ENCODE measurements at regions not wholly inside any gene's neighbourhood (a gene's known extent, or its start where the extent isn't known, plus 50 kb on each side); places are given as distances from the start of the nearest gene placed in this dataset.
A peak's percentile ranks its signal among the peaks of the same experiment; 100 is the strongest.

DNA sequence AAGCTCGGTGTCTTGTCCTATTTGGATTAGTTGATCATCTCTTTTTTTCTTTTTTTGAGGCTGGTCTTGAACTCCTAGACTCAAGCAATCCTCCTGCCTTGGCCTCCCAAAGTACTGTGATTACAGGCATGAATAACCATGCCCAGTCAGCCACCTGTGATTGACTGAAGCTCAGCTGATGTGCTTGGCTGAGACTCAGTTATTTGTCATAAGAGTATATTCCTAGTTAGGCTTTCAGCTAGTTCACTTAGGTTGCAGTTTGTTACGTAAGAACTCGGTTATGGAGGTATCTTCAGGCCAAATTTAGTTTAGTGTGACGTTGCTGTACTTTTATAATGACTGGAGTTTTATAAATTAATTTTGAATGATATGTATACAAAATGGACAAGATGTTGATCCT lies 365.0 kb downstream of the SV2B start:
- DNase-seq (ENCODE audit: extremely low read depth, insufficient read length): no peak
- TF ChIP-seq, protein P1, sequence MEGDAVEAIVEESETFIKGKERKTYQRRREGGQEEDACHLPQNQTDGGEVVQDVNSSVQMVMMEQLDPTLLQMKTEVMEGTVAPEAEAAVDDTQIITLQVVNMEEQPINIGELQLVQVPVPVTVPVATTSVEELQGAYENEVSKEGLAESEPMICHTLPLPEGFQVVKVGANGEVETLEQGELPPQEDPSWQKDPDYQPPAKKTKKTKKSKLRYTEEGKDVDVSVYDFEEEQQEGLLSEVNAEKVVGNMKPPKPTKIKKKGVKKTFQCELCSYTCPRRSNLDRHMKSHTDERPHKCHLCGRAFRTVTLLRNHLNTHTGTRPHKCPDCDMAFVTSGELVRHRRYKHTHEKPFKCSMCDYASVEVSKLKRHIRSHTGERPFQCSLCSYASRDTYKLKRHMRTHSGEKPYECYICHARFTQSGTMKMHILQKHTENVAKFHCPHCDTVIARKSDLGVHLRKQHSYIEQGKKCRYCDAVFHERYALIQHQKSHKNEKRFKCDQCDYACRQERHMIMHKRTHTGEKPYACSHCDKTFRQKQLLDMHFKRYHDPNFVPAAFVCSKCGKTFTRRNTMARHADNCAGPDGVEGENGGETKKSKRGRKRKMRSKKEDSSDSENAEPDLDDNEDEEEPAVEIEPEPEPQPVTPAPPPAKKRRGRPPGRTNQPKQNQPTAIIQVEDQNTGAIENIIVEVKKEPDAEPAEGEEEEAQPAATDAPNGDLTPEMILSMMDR (IDR thresholded peaks at IDR 0.05; ENCODE audit: insufficient read depth, low read length, poor library complexity, severe bottlenecking): no peak
- H3K36me3 ChIP-seq (ENCODE audit: control insufficient read depth, insufficient read depth, low read length): no peaks in the 10 kb centered on the region
- H3K4me3 ChIP-seq (replicated peaks; ENCODE audit: low read depth, low read length): no peak overlapping the region
- peaks cover 2% of the 10 kb centered on the region; the same call in 1 of the 2 replicates for H3K27me3 ChIP-seq (replicated peaks; ENCODE audit: control insufficient read depth, insufficient read depth, low read length)

DNA sequence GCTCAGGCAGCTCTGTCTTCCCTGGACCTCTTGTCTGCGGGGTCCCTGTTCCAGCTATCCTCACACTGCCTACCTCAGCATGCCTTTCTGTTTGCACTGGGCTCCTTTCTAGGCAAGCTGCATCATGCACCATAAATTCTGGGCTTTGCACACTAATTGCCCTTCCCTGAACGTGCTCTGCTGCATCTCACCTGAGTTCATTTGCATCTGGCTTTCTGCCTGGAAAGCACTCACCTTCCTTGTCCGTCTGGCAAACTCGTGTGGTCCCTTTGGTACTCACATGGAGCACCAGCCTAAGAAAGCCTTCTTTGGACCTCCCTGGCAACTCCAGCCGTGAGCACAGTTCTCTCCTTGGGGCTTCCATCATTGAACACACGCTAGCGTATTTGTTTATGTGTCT lies 365.6 kb downstream of the SV2B start:
- Histone ChIP-seq H3K4me3 (replicated peaks; ENCODE audit: low read depth, low read length) (no peak overlapping the region), H3K36me3 (ENCODE audit: control insufficient read depth, insufficient read depth, low read length) (no peaks in the 10 kb centered on the region), H3K27me3 (replicated peaks; ENCODE audit: control insufficient read depth, insufficient read depth, low read length) (peaks cover 2% of the 10 kb centered on the region; the same call in 1 of the 2 replicates)
- TF ChIP-seq, protein P1 (IDR thresholded peaks at IDR 0.05; ENCODE audit: insufficient read depth, low read length, poor library complexity, severe bottlenecking): no peak
- DNase-seq (ENCODE audit: extremely low read depth, insufficient read length): no peak

DNA sequence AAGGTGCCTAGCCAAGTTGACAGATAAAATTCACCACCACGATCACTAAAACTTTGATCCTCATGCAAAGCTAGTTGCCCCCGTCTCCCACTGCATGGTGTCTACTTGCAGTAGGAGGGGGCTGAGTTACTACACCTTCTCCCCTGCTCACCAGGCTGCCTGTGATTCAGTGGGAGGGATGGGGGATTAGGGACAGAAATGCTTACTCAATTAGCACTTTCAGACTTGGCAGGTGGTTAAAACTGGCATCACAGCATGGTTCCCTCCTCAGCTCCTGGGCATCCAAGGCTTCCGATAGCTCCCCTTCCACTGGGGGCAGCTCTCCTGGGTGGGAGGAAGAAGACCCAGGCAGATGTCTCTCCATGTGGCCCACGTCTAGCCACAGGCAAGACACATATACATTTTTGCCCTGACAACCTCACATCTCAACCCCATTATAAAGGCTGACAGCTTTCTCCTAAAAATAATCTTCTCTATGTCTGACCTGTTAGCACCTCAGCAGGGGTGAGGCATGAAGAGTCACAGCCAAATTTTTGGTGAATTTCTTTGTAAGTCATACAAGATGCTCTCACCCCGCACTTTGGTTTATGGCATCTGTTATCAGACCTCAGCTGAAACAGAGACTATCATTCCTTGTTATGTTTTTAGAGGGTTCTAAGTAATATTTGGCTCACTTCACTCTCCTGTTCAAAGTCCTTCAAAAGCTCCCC lies 369.0 kb downstream of the SV2B start:
- Histone ChIP-seq H3K27me3 (replicated peaks; ENCODE audit: control insufficient read depth, insufficient read depth, low read length) (peaks cover 2% of the 10 kb centered on the region; the same call in 1 of the 2 replicates), H3K4me3 (replicated peaks; ENCODE audit: low read depth, low read length) (no peak overlapping the region), H3K36me3 (ENCODE audit: control insufficient read depth, insufficient read depth, low read length) (no peaks in the 10 kb centered on the region)
- peak; percentile 24 for DNase-seq (ENCODE audit: extremely low read depth, insufficient read length)
- TF ChIP-seq, protein P1 (IDR thresholded peaks at IDR 0.05; ENCODE audit: insufficient read depth, low read length, poor library complexity, severe bottlenecking): no peak

DNA sequence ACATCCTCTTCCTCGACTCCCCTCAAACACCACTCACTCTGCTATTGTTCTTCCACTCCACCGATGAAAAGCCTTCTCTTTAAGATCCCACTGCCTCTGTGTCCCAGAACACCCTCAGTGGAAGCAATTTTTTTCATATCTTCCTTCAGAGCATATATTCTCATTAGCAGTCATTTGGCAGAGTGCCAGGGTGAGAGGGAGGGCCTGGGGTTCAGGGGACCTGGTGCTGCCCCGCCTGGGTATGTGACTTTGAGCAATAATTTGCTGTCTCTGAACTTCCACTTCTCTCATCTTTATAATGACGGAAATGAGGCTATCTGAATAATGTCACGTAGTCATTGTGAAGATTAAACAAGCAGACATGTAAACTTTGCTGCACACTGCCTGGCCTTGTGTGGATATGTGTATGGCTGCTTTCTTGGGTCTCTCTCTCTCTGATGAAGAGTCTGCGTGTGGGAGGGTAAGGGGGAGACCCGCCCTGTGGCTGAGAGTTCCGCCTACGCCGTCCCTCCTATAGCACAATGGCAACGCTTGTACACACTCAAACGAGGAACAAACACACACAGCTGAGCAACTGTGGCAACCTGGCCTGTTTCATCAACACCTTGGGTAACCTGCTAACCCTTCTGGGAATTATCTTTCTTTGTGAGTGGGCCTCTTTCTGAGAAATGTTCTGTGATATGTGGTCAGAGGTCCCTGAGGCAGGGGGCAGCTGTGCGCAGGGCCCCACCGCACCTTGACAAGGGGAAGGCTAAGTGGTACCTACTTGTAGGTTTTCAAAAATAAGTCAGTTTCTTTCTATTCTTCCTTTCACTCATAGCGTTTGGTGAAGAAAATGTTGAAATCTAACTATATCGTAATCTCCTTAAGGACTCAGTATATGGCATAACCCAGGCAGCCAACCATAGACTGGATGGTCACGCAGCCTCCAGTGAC lies 369.8 kb downstream of the SV2B start:
- peaks cover 2% of the 10 kb centered on the region; the same call in 1 of the 2 replicates for H3K27me3 ChIP-seq (replicated peaks; ENCODE audit: control insufficient read depth, insufficient read depth, low read length)
- no peaks in the 10 kb centered on the region for H3K36me3 ChIP-seq (ENCODE audit: control insufficient read depth, insufficient read depth, low read length)
- H3K4me3 ChIP-seq (replicated peaks; ENCODE audit: low read depth, low read length): no peak overlapping the region
- peak; percentile 45 for DNase-seq (ENCODE audit: extremely low read depth, insufficient read length)
- TF ChIP-seq, protein P1 (IDR thresholded peaks at IDR 0.05; ENCODE audit: insufficient read depth, low read length, poor library complexity, severe bottlenecking): no peak

DNA sequence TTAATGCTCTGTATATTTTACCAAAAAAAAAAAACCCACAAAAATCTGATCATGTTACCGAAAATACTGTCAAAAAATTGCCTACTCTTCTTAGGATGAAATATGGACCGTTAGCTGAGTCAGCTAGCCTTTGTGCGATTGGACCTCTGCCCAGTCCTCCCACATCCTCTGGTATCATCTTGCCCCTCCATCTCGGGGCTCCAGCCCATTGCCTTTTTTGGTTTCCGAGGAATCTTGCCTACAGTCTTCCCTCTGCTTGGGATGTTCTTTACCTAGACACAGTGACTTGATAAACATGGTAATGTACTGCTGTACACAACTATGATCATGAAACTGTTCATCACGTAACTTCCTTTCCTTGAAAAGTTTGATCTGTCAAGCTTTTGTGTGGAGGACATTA lies 371.4 kb downstream of the SV2B start:
- TF ChIP-seq, protein P1 (IDR thresholded peaks at IDR 0.05; ENCODE audit: insufficient read depth, low read length, poor library complexity, severe bottlenecking): no peak
- Histone ChIP-seq H3K36me3 (ENCODE audit: control insufficient read depth, insufficient read depth, low read length) (no peaks in the 10 kb centered on the region), H3K27me3 (replicated peaks; ENCODE audit: control insufficient read depth, insufficient read depth, low read length) (no peaks in the 10 kb centered on the region), H3K4me3 (replicated peaks; ENCODE audit: low read depth, low read length) (no peak overlapping the region)
- no peak for DNase-seq (ENCODE audit: extremely low read depth, insufficient read length)

Measured in GM06990 (cell line).